Stimulated activated effector memory CD8-positive, alpha-beta T cell treated with anti-CD3 and anti-CD28 coated beads, Interleukin-12 subunit alpha, Interleukin-12 subunit beta, amount 100 ng/mL, for 72 hours (primary cell): ENCODE measurements at regions not wholly inside any gene's neighbourhood (a gene's known extent, or its start where the extent isn't known, plus 50 kb on each side); places are given as distances from the start of the nearest gene placed in this dataset.
A peak's percentile ranks its signal among the peaks of the same experiment; 100 is the strongest.

Experiments used
- ATAC-seq: fragments of 150-1000 bp; cut with Tn5 transposase; 2 replicates; pipeline ENCODE4 v1.10.0; 2021
- DNase-seq, 2 donors: peaks; one replicate each; pipeline ENCODE4 v3.0.0; 2021 to 2022; ENCODE audit warnings: low spot score in 2 of 2
- H3K27ac Mint-ChIP-seq: one replicate; pipeline ENCODE4 v1.8.0; 2022; ENCODE audit warnings: mild to moderate bottlenecking, mixed read lengths
- H3K36me3 Mint-ChIP-seq: one replicate; pipeline ENCODE4 v1.8.0; 2022; ENCODE audit warnings: mild to moderate bottlenecking, mixed read lengths
- H3K4me1 Mint-ChIP-seq: one replicate; pipeline ENCODE4 v1.8.0; 2022; ENCODE audit warnings: mixed read lengths
- H3K4me3 Mint-ChIP-seq: one replicate; pipeline ENCODE4 v1.8.0; 2022; ENCODE audit warnings: mild to moderate bottlenecking, mixed read lengths
- H3K9me3 Mint-ChIP-seq: one replicate; pipeline ENCODE4 v1.8.0; 2022; ENCODE audit warnings: mixed read lengths

DNA sequence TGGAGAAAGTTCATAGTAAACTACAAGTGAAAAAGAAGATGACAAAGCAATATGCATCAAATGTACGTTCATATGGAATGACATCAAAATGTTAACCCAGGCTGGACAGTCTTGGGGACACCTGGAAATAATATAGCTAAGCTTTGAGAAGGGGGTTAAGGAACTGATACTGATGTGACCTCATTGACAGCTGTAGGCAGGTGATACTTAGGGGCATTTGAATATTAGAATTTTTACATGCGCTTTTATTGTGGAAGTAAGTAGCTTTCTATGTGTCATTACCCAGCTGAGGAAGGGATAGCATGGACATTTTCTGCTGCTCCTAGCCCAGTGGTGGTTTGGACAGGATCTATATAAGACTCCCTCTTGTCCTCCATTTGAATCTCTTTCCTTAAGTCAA lies 299.7 kb downstream of the CWC27 start:
- ATAC-seq, result no peak
- H3K27ac Mint-ChIP-seq, result no peak overlapping the region

DNA sequence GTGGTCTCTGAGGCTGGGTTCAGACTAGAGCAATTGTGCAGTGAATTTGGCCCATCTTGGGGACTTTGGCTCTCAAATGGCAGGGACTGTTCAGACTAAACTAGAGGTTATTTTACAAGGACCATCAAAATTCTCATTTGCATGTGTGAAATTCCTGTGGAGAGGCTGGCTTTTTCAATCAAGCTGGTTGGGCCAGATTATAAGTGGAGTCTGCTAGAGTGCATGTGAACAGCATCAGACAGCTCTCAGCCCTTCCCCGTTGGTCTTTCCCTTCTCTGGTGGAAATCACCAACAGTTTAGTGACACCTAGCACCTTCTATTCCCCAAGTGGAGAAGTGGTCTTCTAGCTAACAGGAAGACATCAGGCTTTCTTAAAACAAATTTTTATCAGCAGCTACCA lies 301.3 kb downstream of the CWC27 start:
- Mint-ChIP-seq H3K4me3 (no peak overlapping the region), H3K27ac (no peak overlapping the region), H3K4me1 (no peaks in the 10 kb centered on the region), H3K36me3 (no peaks in the 10 kb centered on the region), H3K9me3 (no peaks in the 10 kb centered on the region)
- ATAC-seq (no peak), DNase-seq (no peak)

More for the DNA sequence above, 299.7 kb downstream of the CWC27 start:
- no peaks in the 10 kb centered on the region for H3K36me3 Mint-ChIP-seq
- no peaks in the 10 kb centered on the region for H3K4me1 Mint-ChIP-seq
- no peak overlapping the region for H3K4me3 Mint-ChIP-seq
- DNase-seq, result peak in 1 of 2 donors; percentile 15
- H3K9me3 Mint-ChIP-seq, result no peaks in the 10 kb centered on the region

DNA sequence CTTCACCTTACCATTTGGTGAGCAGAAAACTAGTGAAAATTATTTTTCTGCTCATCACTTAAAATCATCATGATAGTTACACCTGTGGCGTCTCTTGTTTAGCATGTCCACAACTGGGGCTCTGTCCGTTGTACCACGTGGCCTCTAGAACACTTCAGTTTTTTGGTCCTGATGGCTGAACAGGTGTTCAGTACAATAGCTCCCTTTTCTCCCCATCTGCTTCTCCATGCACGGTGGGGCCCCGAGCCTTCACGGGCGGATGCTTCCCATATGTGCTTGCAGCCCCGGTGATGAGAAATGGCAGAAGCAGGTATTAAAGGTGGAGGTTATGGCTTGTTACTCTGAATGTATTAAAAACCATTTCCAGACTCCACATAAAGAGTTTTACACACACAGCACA lies 304.1 kb downstream of the CWC27 start:
- Mint-ChIP-seq H3K9me3 (no peaks in the 10 kb centered on the region), H3K4me1 (peaks cover 18% of the 10 kb centered on the region), H3K27ac (no peak overlapping the region), H3K36me3 (no peaks in the 10 kb centered on the region), H3K4me3 (no peak overlapping the region)
- DNase-seq (no peak), ATAC-seq (no peak)

DNA sequence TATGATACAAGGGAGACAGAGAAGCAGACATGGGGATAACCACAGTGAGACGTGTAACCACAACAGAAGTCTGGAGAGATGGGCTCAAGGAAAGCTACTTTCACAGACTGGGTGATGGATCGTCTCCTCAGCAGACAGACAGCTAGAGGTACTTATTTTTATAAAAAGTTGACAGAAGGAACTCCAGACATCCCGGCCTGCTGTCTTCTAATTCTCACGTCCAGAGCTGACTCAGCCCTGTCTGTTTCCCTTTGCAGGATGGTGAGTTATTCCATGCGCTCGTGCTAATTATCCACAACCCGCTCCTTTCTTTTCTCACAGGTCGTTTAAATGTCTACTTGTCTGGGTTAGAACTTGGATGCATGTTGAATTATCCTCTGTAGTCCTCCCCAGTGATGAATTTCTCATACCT lies 304.5 kb downstream of the CWC27 start:
- peaks cover 18% of the 10 kb centered on the region for H3K4me1 Mint-ChIP-seq
- no peak overlapping the region for H3K4me3 Mint-ChIP-seq
- no peaks in the 10 kb centered on the region for H3K36me3 Mint-ChIP-seq
- DNase-seq, result no peak
- no peaks in the 10 kb centered on the region for H3K9me3 Mint-ChIP-seq
- ATAC-seq, result no peak
- H3K27ac Mint-ChIP-seq, result no peak overlapping the region

GRCh38 chr5:65075623-65076250 lies 307.0 kb downstream of the CWC27 start:
- H3K4me1 Mint-ChIP-seq, result peaks cover 18% of the 10 kb centered on the region
- H3K4me3 Mint-ChIP-seq, result no peak overlapping the region
- DNase-seq (no peak), ATAC-seq (no peak)
- no peaks in the 10 kb centered on the region for H3K9me3 Mint-ChIP-seq
- no peaks in the 10 kb centered on the region for H3K36me3 Mint-ChIP-seq
- peak overlapping the region; percentile 7 for H3K27ac Mint-ChIP-seq

GRCh38 chr5:65076251-65076869 lies 307.6 kb downstream of the CWC27 start:
- H3K27ac Mint-ChIP-seq, result peak overlapping the region; percentile 7
- DNase-seq, result peak; percentile 21 to 68

GRCh38 chr5:65077653-65078052 lies 308.9 kb downstream of the CWC27 start:
- H3K9me3 Mint-ChIP-seq, result no peaks in the 10 kb centered on the region
- H3K4me1 Mint-ChIP-seq, result peaks cover 18% of the 10 kb centered on the region
- H3K36me3 Mint-ChIP-seq, result no peaks in the 10 kb centered on the region
- no peak overlapping the region for H3K4me3 Mint-ChIP-seq
- DNase-seq (no peak), ATAC-seq (no peak)
- no peak overlapping the region for H3K27ac Mint-ChIP-seq

More at GRCh38 chr5:65076251-65076869, 307.6 kb downstream of the CWC27 start:
- peaks cover 18% of the 10 kb centered on the region for H3K4me1 Mint-ChIP-seq
- ATAC-seq, result peak; percentile 95
- no peak overlapping the region for H3K4me3 Mint-ChIP-seq
- H3K9me3 Mint-ChIP-seq, result no peaks in the 10 kb centered on the region
- no peaks in the 10 kb centered on the region for H3K36me3 Mint-ChIP-seq

- no peaks in the 10 kb centered on the region for H3K36me3 Mint-ChIP-seq
- no peak overlapping the region for H3K27ac Mint-ChIP-seq
- H3K4me3 Mint-ChIP-seq, result no peak overlapping the region
- ATAC-seq (no peak), DNase-seq (no peak)
- H3K4me1 Mint-ChIP-seq, result peaks cover 18% of the 10 kb centered on the region
- no peaks in the 10 kb centered on the region for H3K9me3 Mint-ChIP-seq
These were observed 309.6 kb downstream of the CWC27 start for GRCh38 chr5:65078331-65078730.

DNA sequence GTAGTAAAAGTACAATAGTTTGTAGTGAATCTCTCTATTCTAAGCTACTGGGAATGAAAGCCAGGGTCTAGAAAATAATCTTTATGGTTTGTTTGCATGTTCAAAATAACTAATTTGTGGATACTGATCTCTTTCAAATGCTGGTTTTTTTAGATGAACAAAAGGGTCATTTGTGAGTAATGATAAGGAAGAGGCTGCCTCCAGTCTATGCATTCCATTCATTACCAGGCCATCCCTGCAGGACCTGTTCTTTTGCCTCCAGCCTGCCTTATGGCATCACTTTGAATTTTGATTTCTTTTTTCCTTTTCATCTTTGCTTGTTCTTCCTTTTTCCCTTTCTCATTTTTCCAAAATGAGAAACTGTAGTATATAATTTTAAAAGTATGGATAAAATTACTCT lies 312.3 kb downstream of the CWC27 start:
- no peak for DNase-seq
- Mint-ChIP-seq H3K4me3 (no peak overlapping the region), H3K36me3 (no peaks in the 10 kb centered on the region), H3K4me1 (peaks cover 12% of the 10 kb centered on the region), H3K27ac (no peak overlapping the region), H3K9me3 (no peaks in the 10 kb centered on the region)
- no peak for ATAC-seq

DNA sequence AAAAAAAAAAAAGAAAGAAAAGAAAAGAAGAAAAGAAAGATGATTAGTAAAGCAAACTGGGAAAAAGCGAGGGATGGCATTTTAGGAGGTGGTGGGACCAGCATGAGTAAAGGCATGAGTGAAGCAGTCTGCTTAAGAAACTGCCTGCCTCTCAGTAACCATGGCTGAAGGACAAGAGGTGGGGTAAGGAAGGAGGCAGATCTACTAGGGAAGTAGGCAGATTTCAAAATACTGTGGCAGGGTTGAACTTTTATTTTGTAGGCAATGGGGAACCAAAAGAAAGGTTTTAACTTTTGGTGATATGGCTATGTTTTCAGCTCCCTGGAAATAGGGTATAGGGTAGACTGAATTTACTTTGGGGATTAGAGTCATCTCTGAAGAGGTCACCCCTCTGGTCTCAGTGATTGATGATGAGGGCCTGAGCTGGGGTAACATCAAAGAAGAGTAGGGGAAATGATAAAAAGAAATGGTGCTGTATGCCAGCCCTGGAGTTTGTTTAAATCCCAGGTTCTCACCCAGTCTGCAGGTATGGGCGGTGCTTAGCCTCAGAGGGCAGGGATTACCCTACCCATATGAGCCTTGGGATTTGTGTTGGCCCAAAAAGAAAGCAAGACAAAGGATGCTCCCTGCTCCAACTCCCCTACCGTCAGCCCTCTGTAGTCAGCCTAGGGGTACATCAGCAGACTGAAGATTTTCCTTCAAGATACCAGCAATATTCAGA lies 316.2 kb downstream of the CWC27 start:
- H3K4me3 Mint-ChIP-seq, result no peak overlapping the region
- H3K9me3 Mint-ChIP-seq, result no peaks in the 10 kb centered on the region
- H3K4me1 Mint-ChIP-seq, result no peaks in the 10 kb centered on the region
- ATAC-seq, result no peak
- no peak for DNase-seq
- peak overlapping the region; percentile 39 for H3K27ac Mint-ChIP-seq
- no peaks in the 10 kb centered on the region for H3K36me3 Mint-ChIP-seq

DNA sequence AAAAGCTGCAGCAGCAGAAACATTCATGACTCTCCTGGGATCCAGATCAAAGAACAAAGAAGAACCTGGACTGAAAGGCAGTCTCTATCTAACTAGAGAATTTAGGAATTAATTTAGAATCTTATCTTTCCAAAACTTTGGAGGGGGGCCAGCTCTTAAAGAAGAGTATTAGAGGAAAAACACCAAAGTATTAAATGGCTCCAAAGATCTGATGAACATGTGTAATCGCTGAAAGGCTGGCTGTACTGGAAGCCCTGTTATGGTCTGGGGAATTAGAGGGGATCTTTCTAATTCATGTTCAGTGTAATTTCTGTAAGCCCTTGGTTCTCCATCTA lies 316.8 kb downstream of the CWC27 start:
- H3K27ac Mint-ChIP-seq, result no peak overlapping the region
- no peak overlapping the region for H3K4me3 Mint-ChIP-seq
- DNase-seq (no peak), ATAC-seq (no peak)
- H3K36me3 Mint-ChIP-seq, result no peaks in the 10 kb centered on the region
- H3K9me3 Mint-ChIP-seq, result no peaks in the 10 kb centered on the region
- no peaks in the 10 kb centered on the region for H3K4me1 Mint-ChIP-seq

DNA sequence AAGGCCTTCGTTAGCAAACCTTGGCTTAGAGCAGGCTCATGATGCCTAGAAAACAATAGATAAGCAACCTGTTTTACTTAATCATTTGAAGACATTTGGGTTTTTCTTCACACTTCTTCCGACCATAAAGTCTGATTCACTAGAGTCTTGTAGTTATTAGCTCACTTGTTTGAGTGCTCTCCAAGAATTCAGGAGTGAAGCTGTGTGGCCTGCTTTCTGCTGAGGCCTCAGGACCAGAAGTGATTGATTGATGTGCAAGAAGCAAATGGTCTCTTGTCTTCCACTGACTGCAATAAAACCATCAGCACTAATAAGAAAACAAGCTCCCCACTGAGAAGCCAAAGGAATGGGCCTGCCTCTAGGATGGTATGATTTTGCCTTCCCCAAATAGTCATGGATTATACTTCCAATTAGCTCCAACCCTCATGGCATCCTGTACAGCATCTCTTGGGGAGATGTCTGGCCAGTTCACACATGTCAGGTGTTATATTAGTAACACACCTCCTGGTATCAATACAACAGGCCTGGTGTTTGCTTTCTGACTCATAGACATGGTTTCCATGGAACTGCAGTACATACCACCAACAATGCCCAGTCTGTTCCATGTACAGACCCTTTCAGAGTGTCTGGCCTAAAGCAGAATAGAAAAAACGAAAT lies 317.6 kb downstream of the CWC27 start:
- H3K9me3 Mint-ChIP-seq, result no peaks in the 10 kb centered on the region
- no peak for DNase-seq
- ATAC-seq, result peak; percentile 67
- no peak overlapping the region for H3K4me3 Mint-ChIP-seq
- H3K4me1 Mint-ChIP-seq, result no peaks in the 10 kb centered on the region
- H3K36me3 Mint-ChIP-seq, result no peaks in the 10 kb centered on the region
- no peak overlapping the region for H3K27ac Mint-ChIP-seq

- Mint-ChIP-seq H3K9me3 (no peaks in the 10 kb centered on the region), H3K36me3 (no peaks in the 10 kb centered on the region), H3K4me3 (no peak overlapping the region)
These were observed 318.4 kb downstream of the CWC27 start for GRCh38 chr5:65087154-65087553.

GRCh38 chr5:65094279-65094678 lies 325.5 kb downstream of the CWC27 start:
- Mint-ChIP-seq H3K9me3 (no peaks in the 10 kb centered on the region), H3K27ac (no peak overlapping the region), H3K4me3 (no peak overlapping the region), H3K36me3 (no peaks in the 10 kb centered on the region), H3K4me1 (no peaks in the 10 kb centered on the region)
- ATAC-seq (no peak), DNase-seq (no peak)

More at GRCh38 chr5:65087154-65087553, 318.4 kb downstream of the CWC27 start:
- DNase-seq (no peak), ATAC-seq (no peak)
- no peaks in the 10 kb centered on the region for H3K4me1 Mint-ChIP-seq
- no peak overlapping the region for H3K27ac Mint-ChIP-seq

DNA sequence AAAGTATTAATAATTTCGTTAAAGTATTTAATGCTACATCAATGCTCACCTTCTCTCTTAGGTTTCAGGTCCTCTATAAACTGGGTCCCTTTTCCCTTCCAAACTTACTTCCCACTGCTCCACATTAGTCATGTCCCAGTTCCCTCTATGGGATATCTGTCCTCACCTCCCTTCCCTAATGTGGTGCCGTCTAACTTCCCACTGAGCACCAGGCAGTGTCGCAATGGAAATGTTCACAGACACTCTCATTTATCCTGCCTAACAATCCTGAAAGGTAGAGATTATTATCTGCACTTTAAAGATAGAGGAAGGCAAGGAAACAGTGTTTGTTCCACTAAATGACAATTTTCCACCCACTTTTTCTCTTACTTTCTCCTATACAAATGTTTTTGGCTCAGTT lies 329.7 kb downstream of the CWC27 start:
- ATAC-seq (no peak), DNase-seq (no peak)
- Mint-ChIP-seq H3K4me1 (peaks cover 10% of the 10 kb centered on the region), H3K9me3 (no peaks in the 10 kb centered on the region), H3K4me3 (no peak overlapping the region), H3K36me3 (no peaks in the 10 kb centered on the region), H3K27ac (no peak overlapping the region)
